Fibroblast of mammary gland (primary cell): ENCODE measurements at regions not wholly inside any gene's neighbourhood (a gene's known extent, or its start where the extent isn't known, plus 50 kb on each side); places are given as distances from the start of the nearest gene placed in this dataset.

Experiments used
- DNase-seq: peaks from one replicate; pipeline ENCODE4 v3.0.0-alpha.2; 2010; ENCODE audit warnings: low read depth
- H3K4me3 ChIP-seq: 2 replicates; pipeline ENCODE4 v1.5.1; 2011; ENCODE audit warnings: low read depth, mild to moderate bottlenecking, low read length, moderate library complexity; ENCODE audit not compliant: control insufficient read depth
- TF ChIP-seq, protein P1 (sequence below): conservative IDR thresholded peaks from 2 replicates; pipeline ENCODE4 v1.5.1; 2011; ENCODE audit warnings: low read depth, low read length, inconsistent platforms; ENCODE audit not compliant: control insufficient read depth, insufficient read depth

DNA sequence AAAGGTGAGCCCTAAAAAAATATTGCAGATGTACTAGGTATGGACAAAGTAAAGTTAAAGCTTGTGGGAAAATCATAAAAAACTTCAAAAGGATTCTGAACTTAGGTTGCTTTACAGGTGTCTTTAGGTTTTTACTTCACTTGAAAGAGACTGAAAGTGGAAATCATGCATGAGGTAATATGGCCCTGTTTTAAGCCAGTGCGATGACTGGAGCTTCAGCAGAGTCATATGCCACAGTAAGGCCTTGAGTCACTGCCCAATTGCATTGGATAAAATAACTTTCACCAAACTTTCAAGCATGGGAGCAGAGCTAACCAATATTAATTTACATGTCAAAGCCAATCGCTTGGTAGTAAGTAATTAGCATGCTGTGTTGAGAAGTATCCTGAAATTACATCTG lies 63.9 kb upstream of the TMEM260 start:
- DNase-seq, result peak; percentile 21
- H3K4me3 ChIP-seq, result no peak overlapping the region
- TF ChIP-seq, protein P1, sequence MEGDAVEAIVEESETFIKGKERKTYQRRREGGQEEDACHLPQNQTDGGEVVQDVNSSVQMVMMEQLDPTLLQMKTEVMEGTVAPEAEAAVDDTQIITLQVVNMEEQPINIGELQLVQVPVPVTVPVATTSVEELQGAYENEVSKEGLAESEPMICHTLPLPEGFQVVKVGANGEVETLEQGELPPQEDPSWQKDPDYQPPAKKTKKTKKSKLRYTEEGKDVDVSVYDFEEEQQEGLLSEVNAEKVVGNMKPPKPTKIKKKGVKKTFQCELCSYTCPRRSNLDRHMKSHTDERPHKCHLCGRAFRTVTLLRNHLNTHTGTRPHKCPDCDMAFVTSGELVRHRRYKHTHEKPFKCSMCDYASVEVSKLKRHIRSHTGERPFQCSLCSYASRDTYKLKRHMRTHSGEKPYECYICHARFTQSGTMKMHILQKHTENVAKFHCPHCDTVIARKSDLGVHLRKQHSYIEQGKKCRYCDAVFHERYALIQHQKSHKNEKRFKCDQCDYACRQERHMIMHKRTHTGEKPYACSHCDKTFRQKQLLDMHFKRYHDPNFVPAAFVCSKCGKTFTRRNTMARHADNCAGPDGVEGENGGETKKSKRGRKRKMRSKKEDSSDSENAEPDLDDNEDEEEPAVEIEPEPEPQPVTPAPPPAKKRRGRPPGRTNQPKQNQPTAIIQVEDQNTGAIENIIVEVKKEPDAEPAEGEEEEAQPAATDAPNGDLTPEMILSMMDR, result no peak

DNA sequence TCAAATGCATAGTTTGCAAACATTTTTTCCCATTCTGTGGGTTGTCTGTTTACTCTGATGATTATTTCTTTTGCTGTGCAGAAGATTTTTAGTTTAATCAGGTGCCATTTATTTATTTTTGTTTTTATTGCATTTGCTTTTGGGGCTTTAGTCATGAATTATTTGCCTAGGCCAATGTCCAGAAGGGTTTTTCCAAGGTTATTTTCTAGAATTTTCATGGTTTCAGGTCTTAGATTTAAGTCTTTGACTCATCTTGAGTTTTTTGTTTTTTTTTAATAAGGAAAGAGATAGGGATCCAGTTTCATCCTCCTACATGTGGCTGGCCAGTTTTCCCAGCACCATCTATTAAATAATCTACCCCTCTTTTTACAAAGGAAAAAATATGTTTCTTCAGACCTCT lies 57.2 kb upstream of the TMEM260 start:
- DNase-seq, result no peak
- TF ChIP-seq, protein P1, result no peak
- H3K4me3 ChIP-seq, result no peak overlapping the region

DNA sequence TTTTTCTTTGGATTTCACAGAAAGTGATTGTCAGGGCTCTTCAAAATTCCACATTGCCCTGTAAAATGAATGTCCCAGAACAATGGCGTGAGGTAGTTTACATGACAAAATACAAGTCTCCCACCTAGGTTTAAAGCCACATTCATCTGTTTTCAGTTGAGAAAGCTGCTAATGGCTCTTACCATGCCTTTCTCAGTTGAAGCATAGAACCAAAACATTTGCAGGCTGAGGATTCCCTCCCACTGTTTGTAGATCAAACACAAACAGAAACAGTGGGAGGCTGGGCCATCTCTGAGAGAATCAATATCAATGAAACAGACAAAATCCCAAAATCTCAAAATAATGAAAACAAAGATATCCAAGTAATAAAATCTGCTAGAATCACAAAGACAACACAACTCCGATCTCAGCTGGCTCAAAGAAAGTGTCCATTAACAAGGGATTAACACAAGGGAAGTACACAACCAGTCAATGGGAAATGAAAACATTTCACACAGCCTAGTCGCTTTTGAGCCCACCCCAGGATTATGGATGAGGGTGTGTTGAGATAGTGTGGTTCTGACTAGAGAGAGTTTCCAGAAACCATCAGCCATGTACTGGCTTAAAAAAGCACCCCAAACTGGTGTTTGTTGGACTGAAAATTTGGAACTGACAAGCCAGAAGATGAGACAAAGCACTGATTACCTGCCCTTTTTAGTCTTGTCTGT lies 54.5 kb upstream of the TMEM260 start:
- no peak overlapping the region for H3K4me3 ChIP-seq
- no peak for DNase-seq
- TF ChIP-seq, protein P1, result no peak

DNA sequence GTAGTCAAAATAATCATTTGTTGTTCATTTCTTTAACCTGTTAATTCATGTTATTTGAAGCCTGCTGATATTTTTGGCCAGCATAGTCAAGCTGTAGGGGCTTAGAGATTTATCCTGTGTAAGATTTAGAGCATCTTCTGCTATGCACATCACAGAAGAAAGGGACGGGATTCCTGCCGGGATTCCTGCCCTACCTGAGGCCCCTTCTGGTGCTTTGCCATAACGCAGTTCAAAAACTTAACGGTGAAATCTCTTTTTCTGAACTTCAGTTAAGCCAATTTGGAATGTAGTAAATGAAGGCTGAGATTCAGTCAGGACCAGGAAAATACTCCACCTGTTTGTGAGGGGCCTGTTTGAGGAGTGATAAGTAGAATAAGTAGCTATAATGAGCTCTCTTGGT lies 50.7 kb upstream of the TMEM260 start:
- TF ChIP-seq, protein P1, result no peak
- no peak overlapping the region for H3K4me3 ChIP-seq
- no peak for DNase-seq
